KMS-11 (cell line): ENCODE measurements at regions not wholly inside any gene's neighbourhood (a gene's known extent, or its start where the extent isn't known, plus 50 kb on each side); places are given as distances from the start of the nearest gene placed in this dataset.

Experiments
- H2AFZ ChIP-seq: fragments of 200-600 bp; sonication (generic); 2 replicates; pipeline ENCODE4 v1.6.1; 2016; ENCODE audit warnings: antibody characterized with exemption, mixed run types, low read depth
- H3K27ac ChIP-seq: fragments of 200-600 bp; sonication (generic); 2 replicates; pipeline ENCODE4 v1.6.1; 2016; ENCODE audit warnings: mild to moderate bottlenecking, mixed run types
- H3K27me3 ChIP-seq: fragments of 200-600 bp; sonication (generic); 2 replicates; pipeline ENCODE4 v1.6.1; 2017; ENCODE audit warnings: mild to moderate bottlenecking, low read depth, mixed run types, moderate library complexity; ENCODE audit not compliant: insufficient read depth
- H3K36me3 ChIP-seq: fragments of 200-600 bp; sonication (generic); 2 replicates; pipeline ENCODE4 v1.6.1; 2017; ENCODE audit warnings: mild to moderate bottlenecking, mixed run types; ENCODE audit not compliant: insufficient read depth
- H3K4me1 ChIP-seq: fragments of 200-600 bp; sonication (generic); 2 replicates; pipeline ENCODE4 v1.6.1; 2016; ENCODE audit warnings: mild to moderate bottlenecking, low read depth, mixed run types; ENCODE audit not compliant: poor library complexity, severe bottlenecking
- H3K4me2 ChIP-seq: fragments of 200-600 bp; sonication (generic); 2 replicates; pipeline ENCODE4 v1.7.0; 2016; ENCODE audit warnings: mild to moderate bottlenecking, mixed run types
- H3K4me3 ChIP-seq: fragments of 200-600 bp; sonication (generic); IDR thresholded peaks from 2 replicates; pipeline ENCODE4 v1.6.1; 2017; ENCODE audit warnings: low read depth, low read length, mixed read lengths; ENCODE audit not compliant: insufficient read depth
- H3K79me2 ChIP-seq: fragments of 200-600 bp; sonication (generic); 2 replicates; pipeline ENCODE4 v1.6.1; 2016; ENCODE audit warnings: low read depth, mixed run types; ENCODE audit not compliant: insufficient read depth
- H3K9ac ChIP-seq: fragments of 200-600 bp; sonication (generic); 2 replicates; pipeline ENCODE4 v1.6.1; 2016; ENCODE audit warnings: mild to moderate bottlenecking, mixed run types
- H4K20me1 ChIP-seq: fragments of 200-600 bp; sonication (generic); 2 replicates; pipeline ENCODE4 v1.6.1; 2016; ENCODE audit warnings: mild to moderate bottlenecking, mixed run types; ENCODE audit not compliant: insufficient read depth
- CTCF ChIP-seq: fragments of 200-600 bp; sonication (generic); conservative IDR thresholded peaks from 2 replicates; pipeline ENCODE4 v1.6.1; 2017; ENCODE audit warnings: low read depth, mild to moderate bottlenecking, antibody characterized with exemption, low read length, moderate library complexity, mixed read lengths

- Histone ChIP-seq H2AFZ (no peak overlapping the region), H4K20me1 (no peaks in the 10 kb centered on the region), H3K79me2 (no peaks in the 10 kb centered on the region), H3K9ac (no peak overlapping the region), H3K27ac (no peak overlapping the region), H3K36me3 (no peaks in the 10 kb centered on the region), H3K4me1 (no peaks in the 10 kb centered on the region), H3K4me3 (no peak overlapping the region), H3K4me2 (no peak overlapping the region), H3K27me3 (no peaks in the 10 kb centered on the region)
- no peak for TF ChIP-seq CTCF
Observed at GRCh38 chr5:61842840-61843239, 463.2 kb upstream of the KIF2A start.

- Histone ChIP-seq H4K20me1 (no peaks in the 10 kb centered on the region), H3K27ac (no peak overlapping the region), H3K36me3 (no peaks in the 10 kb centered on the region), H3K4me2 (no peak overlapping the region), H3K4me3 (no peak overlapping the region), H2AFZ (no peak overlapping the region), H3K4me1 (no peaks in the 10 kb centered on the region), H3K79me2 (no peaks in the 10 kb centered on the region), H3K9ac (no peak overlapping the region), H3K27me3 (no peaks in the 10 kb centered on the region)
- TF ChIP-seq CTCF = no peak
Observed at GRCh38 chr5:61850696-61851095, 455.3 kb upstream of the KIF2A start.

- Histone ChIP-seq H3K4me1 (no peaks in the 10 kb centered on the region), H3K4me3 (no peak overlapping the region)
Observed at GRCh38 chr5:61854531-61854930, 451.5 kb upstream of the KIF2A start.

GRCh38 chr5:61860978-61861377 is 445.0 kb upstream of the KIF2A start:
- Histone ChIP-seq H3K27me3 (no peaks in the 10 kb centered on the region), H3K4me3 (no peak overlapping the region), H3K4me1 (no peaks in the 10 kb centered on the region), H3K9ac (no peak overlapping the region), H3K4me2 (no peak overlapping the region), H3K36me3 (no peaks in the 10 kb centered on the region), H2AFZ (no peak overlapping the region), H3K79me2 (no peaks in the 10 kb centered on the region), H3K27ac (no peak overlapping the region), H4K20me1 (no peaks in the 10 kb centered on the region)
- TF ChIP-seq CTCF = no peak

More at GRCh38 chr5:61854531-61854930, 451.5 kb upstream of the KIF2A start:
- no peak overlapping the region for H3K9ac ChIP-seq
- no peak overlapping the region for H2AFZ ChIP-seq
- H3K27ac ChIP-seq = no peak overlapping the region
- H4K20me1 ChIP-seq = no peaks in the 10 kb centered on the region
- H3K36me3 ChIP-seq = no peaks in the 10 kb centered on the region
- no peak overlapping the region for H3K4me2 ChIP-seq
- no peak for TF ChIP-seq CTCF
- no peaks in the 10 kb centered on the region for H3K79me2 ChIP-seq
- H3K27me3 ChIP-seq = no peaks in the 10 kb centered on the region
